Activated CD4-positive, alpha-beta T cell treated with anti-CD3 and anti-CD28 coated beads for 36 hours (primary cell): ENCODE measurements at regions not wholly inside any gene's neighbourhood (a gene's known extent, or its start where the extent isn't known, plus 50 kb on each side); places are given as distances from the start of the nearest gene placed in this dataset.
"Not testable (repeated sequence)": the region's sequence is repeated elsewhere in the genome, so short reads cannot be mapped to it uniquely, and the experiment has no call there.

Experiments
- ATAC-seq: fragments of 200-7000 bp; cut with Tn5 transposase; one replicate; pipeline ENCODE4 v1.10.0; 2021; ENCODE audit warnings: mild to moderate bottlenecking, moderate library complexity
- CTCF ChIA-PET: fragments of 350-600 bp; sonication (Branson Sonifier 250); formaldehyde crosslinking; loops from one replicate; lab custom pipeline; 2021; ENCODE audit warnings: antibody characterized with exemption; lab: Charles Lee
- POLR2A ChIA-PET: fragments of 350-600 bp; sonication (Branson Sonifier 250); formaldehyde crosslinking; loops from one replicate; lab custom pipeline; 2021; ENCODE audit warnings: antibody characterized with exemption, inconsistent platforms; lab: Charles Lee
- DNase-seq: peaks from one replicate; pipeline ENCODE4 v3.0.0-alpha.2; 2020
- H3K27ac Mint-ChIP-seq: one replicate; pipeline ENCODE4 v1.8.0; 2021; ENCODE audit warnings: mixed read lengths
- H3K27me3 Mint-ChIP-seq: one replicate; pipeline ENCODE4 v1.8.0; 2021; ENCODE audit warnings: mixed read lengths
- H3K36me3 Mint-ChIP-seq: one replicate; pipeline ENCODE4 v1.8.0; 2021; ENCODE audit warnings: low read depth, mixed read lengths
- H3K4me1 Mint-ChIP-seq: one replicate; pipeline ENCODE4 v1.8.0; 2021; ENCODE audit warnings: mixed read lengths
- H3K4me3 Mint-ChIP-seq: one replicate; pipeline ENCODE4 v1.8.0; 2021; ENCODE audit warnings: mild to moderate bottlenecking, moderate library complexity, mixed read lengths
- H3K9me3 Mint-ChIP-seq: one replicate; pipeline ENCODE4 v1.8.0; 2021; ENCODE audit warnings: low read depth, mixed read lengths
- intact Hi-C, 2 experiments: fragments of 100-400 bp; cut with DNase I in 1 of 2; cut with micrococcal nuclease in 1 of 2; formaldehyde crosslinking; loops; one replicate each; pipeline versions ENCODE4 v1.14.2 to v1.15.1; 2022 to 2024; cut with DNase I, micrococcal nuclease

DNA sequence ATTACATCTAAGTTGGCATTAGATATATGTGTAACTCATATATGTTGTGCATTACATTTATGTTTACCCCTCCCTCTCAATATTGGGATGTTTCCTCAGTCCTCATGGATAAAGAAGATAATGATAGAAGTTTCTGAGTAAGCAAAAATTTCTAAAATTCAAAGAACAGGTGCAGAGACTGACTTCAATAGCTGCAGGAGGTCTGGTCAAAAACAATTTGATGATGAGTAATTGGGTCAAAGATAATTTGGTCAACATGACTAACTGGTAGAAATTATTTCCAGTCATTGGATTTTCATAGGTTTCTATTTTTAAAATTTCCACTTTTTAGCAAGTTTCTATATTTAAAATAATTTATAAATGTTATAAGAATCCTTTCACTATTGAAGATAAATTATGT lies 1130.9 kb upstream of the SLC39A10 start:
- H3K4me1 Mint-ChIP-seq = no peaks in the 10 kb centered on the region
- peaks cover 2% of the 10 kb centered on the region for H3K27me3 Mint-ChIP-seq
- ATAC-seq = no peak
- H3K27ac Mint-ChIP-seq = no peak overlapping the region
- no peaks in the 10 kb centered on the region for H3K9me3 Mint-ChIP-seq
- POLR2A ChIA-PET = no interaction called here
- no peaks in the 10 kb centered on the region for H3K36me3 Mint-ChIP-seq
- no peak overlapping the region for H3K4me3 Mint-ChIP-seq
- CTCF ChIA-PET = no interaction called here
- intact Hi-C loops = no loop called here
- DNase-seq = no peak

DNA sequence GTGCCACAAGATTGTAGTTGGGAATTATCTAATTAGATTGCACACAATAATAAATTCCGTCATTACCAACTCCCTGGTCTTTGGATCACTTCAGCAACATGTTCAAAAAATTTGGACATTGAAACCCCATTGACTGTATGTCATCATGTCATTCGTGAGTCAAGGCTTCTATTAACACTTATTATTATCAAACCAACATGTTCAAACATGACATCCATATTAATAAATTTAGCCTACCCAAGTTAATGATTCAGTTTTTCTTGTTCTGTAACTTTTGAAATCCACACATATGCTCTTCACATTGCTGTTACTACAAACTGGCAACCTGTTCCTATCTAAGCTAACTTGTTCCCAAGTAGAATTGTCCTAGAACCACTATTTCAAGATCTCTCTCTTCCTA lies 1142.7 kb upstream of the SLC39A10 start:
- ATAC-seq (no peak), DNase-seq (no peak)
- Mint-ChIP-seq H3K27me3 (no peaks in the 10 kb centered on the region), H3K9me3 (peaks cover 2% of the 10 kb centered on the region), H3K4me1 (no peaks in the 10 kb centered on the region), H3K27ac (no peak overlapping the region), H3K36me3 (no peaks in the 10 kb centered on the region), H3K4me3 (no peak overlapping the region)
- ChIA-PET POLR2A (no interaction called here), CTCF (no interaction called here)
- intact Hi-C loops = no loop called here

DNA sequence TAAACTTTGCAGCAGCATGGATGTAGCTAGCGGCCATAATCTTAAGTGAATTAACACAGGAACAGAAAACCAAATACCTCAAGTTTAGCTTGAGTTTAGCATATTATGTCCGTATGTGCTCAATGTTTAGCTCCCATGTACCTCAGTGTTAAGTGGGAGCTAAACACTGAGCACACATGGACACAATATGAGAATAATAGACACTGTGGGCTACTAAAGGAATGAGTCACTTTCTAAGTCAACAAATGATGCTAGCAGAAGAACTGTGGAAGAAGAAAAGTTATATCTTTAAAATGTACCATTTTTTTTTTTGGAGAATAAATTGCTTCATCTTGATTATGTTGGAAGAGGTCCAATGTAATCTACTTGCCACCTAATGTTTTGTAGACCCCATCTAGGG lies 1146.0 kb upstream of the SLC39A10 start:
- CTCF ChIA-PET = interaction anchor here (0.6 kb wide), 1 partner anchor 346 kb away, joined by 3 read pairs; no protein-coding TSS in a partner anchor
- H3K36me3 Mint-ChIP-seq, ATAC-seq, POLR2A ChIA-PET, H3K9me3 Mint-ChIP-seq, intact Hi-C loops, H3K4me1 Mint-ChIP-seq, H3K4me3 Mint-ChIP-seq, H3K27ac Mint-ChIP-seq, DNase-seq, H3K27me3 Mint-ChIP-seq: not testable (repeated sequence)

DNA sequence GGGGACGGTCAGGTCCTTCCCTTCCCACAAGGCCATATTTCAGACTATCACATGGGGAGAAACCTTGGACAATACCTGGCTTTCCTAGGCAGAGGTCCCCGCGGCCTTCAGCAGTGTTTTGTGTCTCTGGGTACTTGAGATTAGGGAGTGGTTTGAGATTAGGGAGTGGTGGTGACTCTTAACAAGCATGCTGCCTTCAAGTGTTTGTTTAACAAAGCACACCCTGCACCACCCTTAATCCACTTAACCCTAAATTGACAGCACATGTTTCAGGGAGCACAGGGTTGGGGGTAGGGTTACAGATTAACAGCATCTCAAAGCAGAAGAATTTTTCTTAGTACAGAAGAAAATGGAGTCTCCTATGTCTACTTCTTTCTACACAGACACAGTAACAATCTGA lies 1152.2 kb upstream of the SLC39A10 start:
- H3K36me3 Mint-ChIP-seq, DNase-seq, H3K4me3 Mint-ChIP-seq, ATAC-seq, H3K9me3 Mint-ChIP-seq, H3K27ac Mint-ChIP-seq, intact Hi-C loops, CTCF ChIA-PET, H3K27me3 Mint-ChIP-seq, POLR2A ChIA-PET, H3K4me1 Mint-ChIP-seq: not testable (repeated sequence)

DNA sequence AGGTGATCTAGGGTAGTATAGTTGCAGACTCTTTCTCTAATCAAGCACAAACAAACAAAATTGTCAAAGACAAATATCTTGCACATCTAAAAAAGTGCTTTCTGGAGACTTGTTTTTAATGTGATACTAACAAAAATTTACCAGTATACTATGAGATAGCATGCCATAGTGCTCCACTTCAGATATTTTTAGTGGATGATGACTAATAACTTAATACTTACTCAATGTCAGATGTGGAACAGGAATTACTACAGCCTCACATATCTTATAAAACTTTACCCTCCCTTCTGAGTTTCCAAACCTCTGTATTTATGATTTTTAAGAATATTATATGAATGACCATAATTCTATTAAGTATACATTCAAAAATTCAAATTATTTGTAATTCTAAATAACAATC lies 1162.0 kb upstream of the SLC39A10 start:
- no peak overlapping the region for H3K4me3 Mint-ChIP-seq
- ATAC-seq (no peak), DNase-seq (no peak)
- no peaks in the 10 kb centered on the region for H3K36me3 Mint-ChIP-seq
- no peaks in the 10 kb centered on the region for H3K4me1 Mint-ChIP-seq
- H3K9me3 Mint-ChIP-seq = no peaks in the 10 kb centered on the region
- no peaks in the 10 kb centered on the region for H3K27me3 Mint-ChIP-seq
- no peak overlapping the region for H3K27ac Mint-ChIP-seq
- intact Hi-C loops = no loop called here
- CTCF ChIA-PET = no interaction called here
- POLR2A ChIA-PET = no interaction called here

DNA sequence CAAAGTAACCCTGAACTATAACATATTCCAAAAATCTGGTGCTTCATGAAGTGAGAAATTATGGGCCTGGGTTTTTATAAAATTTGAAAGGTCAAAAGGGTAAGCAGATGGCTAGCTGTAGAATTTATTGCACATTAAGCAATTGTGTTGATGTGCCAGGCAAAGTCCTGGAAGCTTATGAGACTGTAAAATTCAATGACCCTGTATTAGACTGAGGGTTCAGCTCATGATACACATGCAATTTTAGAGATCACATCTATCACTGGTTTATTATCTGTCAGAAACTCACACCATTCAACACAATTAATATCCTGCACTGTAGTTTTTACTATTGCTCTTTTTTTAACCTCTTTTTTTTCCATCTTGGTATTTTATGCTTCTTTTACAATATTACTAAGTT lies 1162.6 kb upstream of the SLC39A10 start:
- ChIA-PET CTCF (no interaction called here), POLR2A (no interaction called here)
- no peak for ATAC-seq
- intact Hi-C loops = no loop called here
- Mint-ChIP-seq H3K4me3 (no peak overlapping the region), H3K9me3 (no peaks in the 10 kb centered on the region), H3K27me3 (no peaks in the 10 kb centered on the region), H3K36me3 (no peaks in the 10 kb centered on the region), H3K27ac (no peak overlapping the region), H3K4me1 (no peaks in the 10 kb centered on the region)
- DNase-seq = no peak

DNA sequence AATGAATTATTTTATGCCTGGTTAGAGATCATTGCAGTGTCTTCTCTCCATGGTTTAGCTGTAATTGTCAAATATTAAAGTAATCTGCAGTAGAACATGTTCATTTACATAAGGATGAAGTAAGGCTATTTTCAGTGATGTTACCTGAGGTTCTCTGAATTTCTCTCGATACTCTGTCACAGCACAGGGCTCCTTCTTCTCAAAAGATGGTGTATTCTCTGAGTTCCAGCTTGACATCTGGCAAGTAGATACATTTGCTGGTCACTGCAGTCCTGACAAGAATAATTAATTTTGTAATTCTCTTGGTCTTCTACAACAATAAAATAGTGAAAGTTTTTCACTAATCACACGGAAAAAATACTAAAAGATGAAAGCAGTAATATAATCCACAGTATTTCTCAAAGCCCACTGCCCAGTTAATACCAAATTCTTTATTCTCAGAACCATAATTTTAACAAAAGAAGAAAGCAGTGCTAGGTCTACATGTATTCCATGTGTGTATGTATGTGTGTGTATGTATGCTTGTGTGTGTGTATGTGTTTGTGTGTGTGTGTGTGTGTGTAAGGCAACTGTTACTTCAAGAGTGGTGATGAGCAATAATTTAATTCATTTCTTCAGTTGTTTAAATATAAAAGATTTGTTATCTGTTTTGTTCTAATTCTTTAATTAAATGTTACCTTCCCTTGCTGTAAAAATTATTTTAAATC lies 1165.5 kb upstream of the SLC39A10 start:
- CTCF ChIA-PET = interaction anchor here (0.6 kb wide), 1 partner anchor 1072 kb away, joined by 3 read pairs; no protein-coding TSS in a partner anchor
- Mint-ChIP-seq H3K4me1 (no peaks in the 10 kb centered on the region), H3K27me3 (no peaks in the 10 kb centered on the region), H3K9me3 (no peaks in the 10 kb centered on the region), H3K36me3 (no peaks in the 10 kb centered on the region), H3K4me3 (no peak overlapping the region), H3K27ac (no peak overlapping the region)
- intact Hi-C loops = no loop called here
- POLR2A ChIA-PET = interaction anchor here (0.6 kb wide), 1 partner anchor 1053 kb away, joined by 5 read pairs; no protein-coding TSS in a partner anchor
- peak; percentile 64 for ATAC-seq
- DNase-seq = no peak

DNA sequence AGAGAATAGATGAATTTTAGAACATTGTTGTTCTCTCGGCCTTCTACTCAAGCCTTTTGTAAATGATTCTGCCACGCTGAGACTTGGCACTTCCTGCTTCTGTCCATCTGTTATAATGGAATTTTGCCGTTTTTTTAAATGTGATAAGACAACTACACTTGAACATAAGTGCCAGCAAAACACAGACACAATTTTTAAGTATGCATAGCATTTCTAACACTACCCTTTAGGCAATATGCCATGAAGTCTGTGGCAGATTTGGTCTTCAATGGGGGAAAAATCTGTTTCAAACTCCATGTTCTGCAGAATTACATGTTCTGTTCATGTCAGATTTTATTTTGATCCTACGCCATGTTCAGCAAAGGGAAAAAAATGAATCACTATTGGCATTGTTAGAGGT lies 1170.7 kb upstream of the SLC39A10 start:
- Mint-ChIP-seq H3K27ac (no peak overlapping the region), H3K36me3 (no peaks in the 10 kb centered on the region), H3K9me3 (no peaks in the 10 kb centered on the region), H3K27me3 (no peaks in the 10 kb centered on the region), H3K4me1 (no peaks in the 10 kb centered on the region), H3K4me3 (no peak overlapping the region)
- DNase-seq (no peak), ATAC-seq (no peak)
- POLR2A ChIA-PET = no interaction called here
- intact Hi-C loops = no loop called here
- CTCF ChIA-PET = no interaction called here

DNA sequence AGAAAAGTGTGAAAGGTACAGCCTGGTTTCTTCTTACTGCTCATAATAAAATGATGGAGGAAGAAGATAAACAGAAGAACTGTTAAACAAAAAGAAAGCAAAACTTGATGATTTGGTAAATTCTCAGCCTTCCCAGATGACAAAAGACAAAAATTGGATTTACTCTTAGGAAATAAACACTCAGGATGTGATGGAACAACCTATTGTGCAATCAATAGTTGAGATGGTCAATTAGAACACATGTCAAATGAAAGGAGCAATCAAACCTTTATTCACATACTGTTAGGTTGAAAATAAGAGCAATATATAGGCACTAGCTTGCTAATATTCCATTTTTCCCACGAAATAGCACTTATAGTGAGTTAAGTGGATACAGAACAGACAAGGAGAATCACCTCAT lies 1174.0 kb upstream of the SLC39A10 start:
- Mint-ChIP-seq H3K9me3 (no peaks in the 10 kb centered on the region), H3K27me3 (no peaks in the 10 kb centered on the region), H3K4me3 (no peak overlapping the region), H3K27ac (no peak overlapping the region), H3K36me3 (no peaks in the 10 kb centered on the region), H3K4me1 (no peaks in the 10 kb centered on the region)
- ChIA-PET POLR2A (no interaction called here), CTCF (no interaction called here)
- intact Hi-C loops = no loop called here
- DNase-seq (no peak), ATAC-seq (no peak)

DNA sequence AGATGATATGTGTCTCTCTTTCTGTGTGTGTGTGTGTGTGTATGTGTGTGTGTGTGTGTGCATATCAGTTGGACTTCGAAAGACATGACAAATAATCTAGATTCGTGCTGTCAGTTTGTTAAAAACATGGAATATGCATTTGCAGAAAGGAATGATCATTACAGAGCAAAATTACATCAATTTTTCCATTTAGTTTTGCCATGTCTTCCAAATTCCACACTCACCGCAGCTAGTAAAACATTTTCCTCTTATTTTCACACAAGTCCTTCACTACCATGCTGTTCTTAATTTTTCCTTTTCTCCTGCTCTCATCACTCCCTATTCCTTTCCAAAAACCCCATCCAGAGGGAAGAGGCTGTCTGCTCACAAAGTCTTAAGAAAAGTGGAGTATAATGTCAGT lies 1191.4 kb upstream of the SLC39A10 start:
- DNase-seq = no peak
- Mint-ChIP-seq H3K4me1 (no peaks in the 10 kb centered on the region), H3K27ac (no peak overlapping the region), H3K4me3 (no peak overlapping the region), H3K27me3 (no peaks in the 10 kb centered on the region), H3K36me3 (no peaks in the 10 kb centered on the region), H3K9me3 (peaks cover 4% of the 10 kb centered on the region)
- ChIA-PET CTCF (no interaction called here), POLR2A (no interaction called here)
- no peak for ATAC-seq
- intact Hi-C loops = no loop called here

DNA sequence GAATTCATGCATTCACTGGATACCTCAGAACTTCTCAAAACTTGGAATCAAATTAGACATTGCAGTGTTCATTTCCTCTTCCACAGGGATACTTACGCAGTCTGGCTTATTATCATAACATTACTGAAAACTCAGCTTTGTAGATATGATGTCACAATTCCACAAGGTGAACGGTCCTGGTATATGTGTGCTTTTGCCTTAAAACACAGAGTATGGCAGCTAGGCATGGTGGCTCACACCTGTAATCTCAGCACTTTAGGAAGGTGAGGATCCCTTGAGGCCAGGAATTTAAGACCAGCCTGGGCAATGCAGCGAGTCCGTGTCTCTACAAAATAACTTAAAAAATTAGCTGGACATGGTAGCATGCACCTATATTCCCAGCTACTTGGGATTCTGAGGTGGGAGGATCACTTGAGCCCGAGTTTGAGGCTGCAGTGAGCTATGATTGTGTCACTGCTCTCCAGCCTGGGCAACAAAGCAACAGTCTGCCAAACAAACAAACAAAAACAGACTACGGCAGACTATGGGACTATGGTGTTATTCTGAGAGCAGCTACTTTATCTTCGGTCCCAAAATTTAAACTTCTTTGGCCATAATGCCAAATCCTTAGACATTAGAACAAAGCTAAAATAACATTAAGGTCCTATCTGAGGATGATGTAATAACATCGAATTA lies 1191.9 kb upstream of the SLC39A10 start:
- H3K27me3 Mint-ChIP-seq = no peaks in the 10 kb centered on the region

DNA sequence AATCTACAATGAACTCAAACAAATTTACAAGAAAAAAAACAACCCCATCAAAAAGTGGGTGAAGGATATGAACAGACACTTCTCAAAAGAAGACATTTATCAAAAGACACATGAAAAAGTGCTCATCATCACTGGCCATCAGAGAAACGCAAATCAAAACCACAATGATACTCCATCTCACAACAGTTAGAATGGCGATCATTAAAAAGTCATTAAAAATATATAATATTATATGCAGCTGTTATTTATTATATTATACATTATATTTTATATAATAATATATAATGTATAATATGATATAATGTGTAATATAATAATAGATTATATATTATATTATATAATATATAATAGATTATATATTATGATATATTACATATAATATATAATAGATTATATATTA lies 1194.1 kb upstream of the SLC39A10 start:
- CTCF ChIA-PET, intact Hi-C loops, H3K27ac Mint-ChIP-seq, POLR2A ChIA-PET, H3K36me3 Mint-ChIP-seq, H3K9me3 Mint-ChIP-seq, DNase-seq, H3K4me3 Mint-ChIP-seq, H3K4me1 Mint-ChIP-seq, H3K27me3 Mint-ChIP-seq, ATAC-seq: not testable (repeated sequence)

More for the DNA sequence above, 1191.9 kb upstream of the SLC39A10 start:
- POLR2A ChIA-PET = no interaction called here
- DNase-seq = peak; percentile 18
- Mint-ChIP-seq H3K4me1 (no peaks in the 10 kb centered on the region), H3K9me3 (peaks cover 4% of the 10 kb centered on the region), H3K36me3 (no peaks in the 10 kb centered on the region), H3K4me3 (no peak overlapping the region), H3K27ac (no peak overlapping the region)
- ATAC-seq = peak; percentile 83
- CTCF ChIA-PET = no interaction called here
- intact Hi-C loops = no loop called here
